K562 (cell line): ENCODE measurements at regions not wholly inside any gene's neighbourhood (a gene's known extent, or its start where the extent isn't known, plus 50 kb on each side); places are given as distances from the start of the nearest gene placed in this dataset.

Experiments used
- ATAC-seq: fragments of 200-7000 bp; cut with Tn5 transposase; 3 replicates; pipeline ENCODE4 v1.9.1; 2020; ENCODE audit warnings: moderate library complexity
- BruUV-seq: library from RNA; stranded (reverse); fragments of 400-500 nt; replicated peaks from 2 replicates; lab custom pipeline; 2021; lab: Mats Ljungman, UMichigan
- CTCF ChIA-PET: fragments of 300-600 bp; formaldehyde crosslinking; extraction: SDS; loops from one replicate; lab custom pipeline; 2021; ENCODE audit warnings: low intra/inter-chr PET ratio; lab: Yijun Ruan, JAX
- POLR2A ChIA-PET: fragments of 300-600, 350-650 bp; sonication (Branson Sonifier 250); formaldehyde crosslinking; extraction: SDS; loops from one replicate; lab custom pipeline; 2021; ENCODE audit warnings: antibody characterized with exemption, inconsistent platforms; lab: Yijun Ruan, JAX
- DNase-seq, 4 experiments: peaks; one replicate each; pipeline versions ENCODE4 v3.0.0 to v3.0.0-alpha.2; 2011 to 2018; ENCODE audit warnings: low spot score in 3 of 4, mixed read lengths in 3 of 4; ENCODE audit errors: extremely low read depth in 1 of 4
- FAIRE-seq: peaks from 2 replicates; lab custom pipeline; 2011; peaks lifted over from hg19 to GRCh38; lab: Jason Lieb, UNC
- H2AFZ ChIP-seq: 2 replicates; pipeline ENCODE4 v1.6.0; 2011; ENCODE audit warnings: low read depth, low read length, control low read depth, inconsistent platforms
- H3K27ac ChIP-seq: fragments of 200-600 bp; 3 replicates; pipeline ENCODE4 v1.8.0; 2011; ENCODE audit warnings: low read depth, mild to moderate bottlenecking, control low read depth, inconsistent platforms, low read length, moderate library complexity, mixed read lengths; ENCODE audit errors: extremely low read depth
- H3K27me3 ChIP-seq, 2 experiments: fragments of 300-600 bp in 1 of 2; 2 replicates in 1 of 2; 3 replicates in 1 of 2; pipeline versions ENCODE4 v1.6.0 to v1.8.0; 2011; ENCODE audit warnings: inconsistent platforms in 2 of 2, low read length in 2 of 2, mild to moderate bottlenecking in 1 of 2, mixed read lengths in 1 of 2, moderate library complexity in 1 of 2; ENCODE audit not compliant: control insufficient read depth in 2 of 2, insufficient read depth in 2 of 2
- H3K36me3 ChIP-seq: fragments of 300-600 bp; 3 replicates; pipeline ENCODE4 v1.8.0; 2011; ENCODE audit warnings: mild to moderate bottlenecking, low read length, inconsistent platforms; ENCODE audit not compliant: control insufficient read depth, insufficient read depth
- H3K4me1 ChIP-seq, 2 experiments: fragments of 200-600 bp in 1 of 2; replicated peaks in 1 of 2; 2 replicates in 1 of 2; 3 replicates in 1 of 2; pipeline versions ENCODE4 v1.5.1 to v1.8.0; 2011; ENCODE audit warnings: inconsistent platforms in 2 of 2, low read length in 2 of 2, mild to moderate bottlenecking in 1 of 2, mixed read lengths in 1 of 2, moderate library complexity in 1 of 2; ENCODE audit not compliant: control insufficient read depth in 2 of 2, insufficient read depth in 2 of 2
- H3K4me2 ChIP-seq: 2 replicates; pipeline ENCODE4 v1.6.1; 2011; ENCODE audit warnings: low read length, control low read depth, inconsistent platforms, mixed read lengths; ENCODE audit not compliant: insufficient read depth
- H3K4me3 ChIP-seq: fragments of 200-600 bp; sonication (generic), shearing (Covaris generic); 2 replicates; pipeline ENCODE4 v1.5.1; 2016; ENCODE audit warnings: control low read depth, inconsistent platforms
- H3K79me2 ChIP-seq: fragments of 200-600 bp; 3 replicates; pipeline ENCODE4 v1.8.0; 2011; ENCODE audit warnings: low read length, inconsistent platforms; ENCODE audit not compliant: control insufficient read depth, insufficient read depth
- H3K9ac ChIP-seq, 2 experiments: 2 replicates each; pipeline versions ENCODE4 v1.6.0 to v1.6.1; 2011; ENCODE audit warnings: low read depth in 2 of 2, low read length in 2 of 2, control low read depth in 1 of 2, inconsistent platforms in 1 of 2, mild to moderate bottlenecking in 1 of 2, mixed read lengths in 1 of 2; ENCODE audit not compliant: insufficient read depth in 1 of 2
- H3K9me1 ChIP-seq: one replicate; pipeline ENCODE4 v1.6.0; 2011; ENCODE audit warnings: inconsistent platforms, mild to moderate bottlenecking, low read length, moderate library complexity; ENCODE audit not compliant: control insufficient read depth, insufficient read depth
- H3K9me3 ChIP-seq: replicated peaks from 2 replicates; pipeline ENCODE4 v1.5.1; 2011; ENCODE audit warnings: low read depth, low read length, inconsistent platforms; ENCODE audit not compliant: control insufficient read depth, insufficient read depth
- H4K20me1 ChIP-seq: replicated peaks from 2 replicates; pipeline ENCODE4 v1.6.1; 2011; ENCODE audit warnings: low read length, inconsistent platforms, mixed read lengths; ENCODE audit not compliant: control insufficient read depth, insufficient read depth
- ARHGAP35 ChIP-seq: fragments of 450-650 bp; IDR thresholded peaks from 2 replicates; pipeline ENCODE4 v1.6.1; 2018; ENCODE audit not compliant: partially characterized antibody
- BMI1 ChIP-seq: fragments of 150-350 bp; IDR thresholded peaks from 2 replicates; pipeline ENCODE4 v1.6.1; 2014; ENCODE audit warnings: low read length
- DACH1 ChIP-seq: fragments of 450-650 bp; IDR thresholded peaks from 2 replicates; pipeline ENCODE4 v1.6.1; 2018; ENCODE audit not compliant: partially characterized antibody
- DNMT1 ChIP-seq: fragments of 450-650 bp; IDR thresholded peaks from 2 replicates; pipeline ENCODE4 v1.6.1; 2016; ENCODE audit warnings: antibody characterized with exemption, mild to moderate bottlenecking
- ELF1 ChIP-seq: fragments of 200-800 bp; sonication (Bioruptor generic); IDR thresholded peaks from 2 replicates; pipeline ENCODE4 v1.6.1; 2016; ENCODE audit warnings: missing genetic modification characterization, missing compliant biosample characterization
- HDAC3 ChIP-seq: fragments of 450-650 bp; IDR thresholded peaks from 2 replicates; pipeline ENCODE4 v1.6.1; 2018; ENCODE audit warnings: borderline replicate concordance, mild to moderate bottlenecking, moderate library complexity; ENCODE audit not compliant: partially characterized antibody
- HNRNPH1 ChIP-seq: fragments of 200-400 bp; formaldehyde crosslinking; optimal IDR thresholded peaks from 2 replicates; pipeline ENCODE3; 2017; ENCODE audit warnings: low read depth, mild to moderate bottlenecking, low read length, moderate library complexity
- POLR3A ChIP-seq: IDR thresholded peaks from 2 replicates; pipeline ENCODE4 v1.6.1; 2011; ENCODE audit warnings: borderline replicate concordance, mild to moderate bottlenecking, moderate library complexity; ENCODE audit not compliant: insufficient read length, insufficient read depth; ENCODE audit errors: extremely low read depth
- SIN3B ChIP-seq: fragments of 450-650 bp; IDR thresholded peaks from 2 replicates; pipeline ENCODE4 v1.6.1; 2017; ENCODE audit warnings: low read depth, mild to moderate bottlenecking, moderate library complexity
- TRIM24 ChIP-seq, 2 experiments: fragments of 450-650 bp; IDR thresholded peaks; 2 replicates each; pipeline ENCODE4 v1.6.1; 2016
- ZEB2 ChIP-seq: fragments of 450-650 bp; IDR thresholded peaks from 2 replicates; pipeline ENCODE4 v1.6.1; 2016
- ZFP36 ChIP-seq: fragments of 150-350 bp; IDR thresholded peaks from 2 replicates; pipeline ENCODE4 v1.6.1; 2018; ENCODE audit warnings: low read length, low read depth; ENCODE audit not compliant: partially characterized antibody
- WGBS: fragments of 100-300 bp; shearing (Covaris generic); methylation state at CpG from one replicate; pipeline ENCODE4 v1.1.6; 2016; ENCODE audit warnings: low coverage, mixed read lengths; ENCODE audit not compliant: insufficient coverage; ENCODE audit errors: missing lambda C conversion rate; 5-methylcytosine and 5-hydroxymethylcytosine counted together
- in situ Hi-C: fragments of 300-500 bp; cut with MboI; formaldehyde crosslinking; loops from 4 replicates; pipeline ENCODE4 v1.15.0; 2018; ENCODE audit warnings: inconsistent platforms, mixed read lengths
- intact Hi-C: fragments of 100-400 bp; cut with micrococcal nuclease; formaldehyde crosslinking; loops from 2 replicates; pipeline ENCODE4 v1.14.2; 2022
- TF ChIP-seq, protein P1 (sequence below): fragments of 250-450 bp; sonication (Bioruptor Pico); IDR thresholded peaks from 2 replicates; pipeline ENCODE4 v1.4.0; 2020

DNA sequence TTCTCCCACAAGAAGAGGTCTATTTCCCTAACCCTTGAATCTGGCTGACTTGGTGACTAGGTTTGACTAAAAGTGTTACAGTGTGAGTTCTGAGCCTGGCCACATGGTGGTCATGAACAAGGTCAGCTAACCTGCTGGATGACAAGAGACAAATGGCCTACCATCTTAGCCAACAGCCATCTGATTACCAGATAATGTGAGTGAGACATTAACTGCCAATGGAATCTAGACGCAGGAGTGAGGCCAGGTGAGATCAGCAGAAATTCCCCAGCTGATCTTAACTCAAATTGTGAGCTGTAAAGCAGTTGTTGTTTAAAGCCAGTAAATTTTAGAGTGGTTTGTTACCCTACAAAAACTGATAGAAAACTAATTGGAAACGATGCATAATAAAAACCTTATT, 320.0 kb downstream of the BRINP2 start:
- no peaks in the 10 kb centered on the region for H3K9me1 ChIP-seq
- H3K79me2 ChIP-seq = no peaks in the 10 kb centered on the region
- H3K4me3 ChIP-seq = no peak overlapping the region
- 0 out of 2 replicates have a peak, but pooled peaks cover 3% of the 10 kb centered on the region for H3K9me3 ChIP-seq
- POLR2A ChIA-PET = interaction anchor here (0.7 kb wide), 1 partner anchor 133 kb away, joined by 3 read pairs; no protein-coding TSS in a partner anchor
- H3K27ac ChIP-seq = no peak overlapping the region
- H3K4me2 ChIP-seq = no peak overlapping the region
- H3K4me1 ChIP-seq = no peaks in the 10 kb centered on the region
- ATAC-seq (no peak), FAIRE-seq (no peak), DNase-seq (no peak)
- H3K9ac ChIP-seq = no peak overlapping the region
- in situ Hi-C loops = no loop called here
- H3K36me3 ChIP-seq = no peaks in the 10 kb centered on the region
- WGBS = 0% methylated on average over 2 of the region's 2 CpGs
- intact Hi-C loops = no loop called here
- H3K27me3 ChIP-seq = no peaks in the 10 kb centered on the region
- no peak overlapping the region for H2AFZ ChIP-seq
- CTCF ChIA-PET = no interaction called here
- H4K20me1 ChIP-seq = no peaks in the 10 kb centered on the region
- no TSS peak for BruUV-seq
- no peak for TF ChIP-seq HNRNPH1
- TF ChIP-seq ZFP36 = no peak
- TF ChIP-seq BMI1 = no peak
- TF ChIP-seq SIN3B = no peak
- TF ChIP-seq ARHGAP35 = no peak
- TF ChIP-seq DNMT1 = no peak
- TF ChIP-seq HDAC3 = no peak
- TF ChIP-seq, protein P1, sequence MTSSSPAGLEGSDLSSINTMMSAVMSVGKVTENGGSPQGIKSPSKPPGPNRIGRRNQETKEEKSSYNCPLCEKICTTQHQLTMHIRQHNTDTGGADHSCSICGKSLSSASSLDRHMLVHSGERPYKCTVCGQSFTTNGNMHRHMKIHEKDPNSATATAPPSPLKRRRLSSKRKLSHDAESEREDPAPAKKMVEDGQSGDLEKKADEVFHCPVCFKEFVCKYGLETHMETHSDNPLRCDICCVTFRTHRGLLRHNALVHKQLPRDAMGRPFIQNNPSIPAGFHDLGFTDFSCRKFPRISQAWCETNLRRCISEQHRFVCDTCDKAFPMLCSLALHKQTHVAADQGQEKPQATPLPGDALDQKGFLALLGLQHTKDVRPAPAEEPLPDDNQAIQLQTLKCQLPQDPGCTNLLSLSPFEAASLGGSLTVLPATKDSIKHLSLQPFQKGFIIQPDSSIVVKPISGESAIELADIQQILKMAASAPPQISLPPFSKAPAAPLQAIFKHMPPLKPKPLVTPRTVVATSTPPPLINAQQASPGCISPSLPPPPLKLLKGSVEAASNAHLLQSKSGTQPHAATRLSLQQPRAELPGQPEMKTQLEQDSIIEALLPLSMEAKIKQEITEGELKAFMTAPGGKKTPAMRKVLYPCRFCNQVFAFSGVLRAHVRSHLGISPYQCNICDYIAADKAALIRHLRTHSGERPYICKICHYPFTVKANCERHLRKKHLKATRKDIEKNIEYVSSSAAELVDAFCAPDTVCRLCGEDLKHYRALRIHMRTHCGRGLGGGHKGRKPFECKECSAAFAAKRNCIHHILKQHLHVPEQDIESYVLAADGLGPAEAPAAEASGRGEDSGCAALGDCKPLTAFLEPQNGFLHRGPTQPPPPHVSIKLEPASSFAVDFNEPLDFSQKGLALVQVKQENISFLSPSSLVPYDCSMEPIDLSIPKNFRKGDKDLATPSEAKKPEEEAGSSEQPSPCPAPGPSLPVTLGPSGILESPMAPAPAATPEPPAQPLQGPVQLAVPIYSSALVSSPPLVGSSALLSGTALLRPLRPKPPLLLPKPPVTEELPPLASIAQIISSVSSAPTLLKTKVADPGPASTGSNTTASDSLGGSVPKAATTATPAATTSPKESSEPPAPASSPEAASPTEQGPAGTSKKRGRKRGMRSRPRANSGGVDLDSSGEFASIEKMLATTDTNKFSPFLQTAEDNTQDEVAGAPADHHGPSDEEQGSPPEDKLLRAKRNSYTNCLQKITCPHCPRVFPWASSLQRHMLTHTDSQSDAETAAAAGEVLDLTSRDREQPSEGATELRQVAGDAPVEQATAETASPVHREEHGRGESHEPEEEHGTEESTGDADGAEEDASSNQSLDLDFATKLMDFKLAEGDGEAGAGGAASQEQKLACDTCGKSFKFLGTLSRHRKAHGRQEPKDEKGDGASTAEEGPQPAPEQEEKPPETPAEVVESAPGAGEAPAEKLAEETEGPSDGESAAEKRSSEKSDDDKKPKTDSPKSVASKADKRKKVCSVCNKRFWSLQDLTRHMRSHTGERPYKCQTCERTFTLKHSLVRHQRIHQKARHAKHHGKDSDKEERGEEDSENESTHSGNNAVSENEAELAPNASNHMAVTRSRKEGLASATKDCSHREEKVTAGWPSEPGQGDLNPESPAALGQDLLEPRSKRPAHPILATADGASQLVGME = no peak
- TF ChIP-seq DACH1 = no peak
- no peak for TF ChIP-seq ZEB2
- no peak for TF ChIP-seq ELF1 (tag)
- TF ChIP-seq TRIM24 (IDR thresholded peaks at IDR 0.05) = no peak
- no peak for TF ChIP-seq POLR3A
